Epidermal melanocyte (primary cell): ENCODE measurements at regions not wholly inside any gene's neighbourhood (a gene's known extent, or its start where the extent isn't known, plus 50 kb on each side); places are given as distances from the start of the nearest gene placed in this dataset.

ENCODE experiments used
- DNase-seq: peaks from one replicate; pipeline ENCODE4 v3.0.0; 2011; ENCODE audit warnings: low spot score; ENCODE audit not compliant: insufficient read length

- no peak for DNase-seq
Measured at GRCh38 chr22:27436591-27436990, 365.0 kb downstream of the MN1 start.

GRCh38 chr22:27437570-27437969, 364.0 kb downstream of the MN1 start:
- DNase-seq: no peak

- DNase-seq: no peak
Measured at GRCh38 chr22:27438271-27438980, 363.1 kb downstream of the MN1 start.

GRCh38 chr22:27439131-27439530, 362.4 kb downstream of the MN1 start:
- no peak for DNase-seq

GRCh38 chr22:27440304-27440865, 361.2 kb downstream of the MN1 start:
- DNase-seq: no peak

- no peak for DNase-seq
Measured at GRCh38 chr22:27441706-27442475, 359.7 kb downstream of the MN1 start.

- DNase-seq: no peak
Measured at GRCh38 chr22:27443306-27443705, 358.2 kb downstream of the MN1 start.

- DNase-seq: no peak
Measured at GRCh38 chr22:27445881-27446280, 355.7 kb downstream of the MN1 start.

GRCh38 chr22:27447289-27447688, 354.3 kb downstream of the MN1 start:
- DNase-seq: no peak

GRCh38 chr22:27450448-27450847, 351.1 kb downstream of the MN1 start:
- no peak for DNase-seq

GRCh38 chr22:27452245-27452644, 349.3 kb downstream of the MN1 start:
- DNase-seq: no peak

GRCh38 chr22:27452922-27453321, 348.6 kb downstream of the MN1 start:
- DNase-seq: no peak

- DNase-seq: no peak
Measured at GRCh38 chr22:27453725-27454124, 347.8 kb downstream of the MN1 start.

GRCh38 chr22:27454807-27455450, 346.6 kb downstream of the MN1 start:
- DNase-seq: no peak

GRCh38 chr22:27455526-27455925, 346.0 kb downstream of the MN1 start:
- DNase-seq: no peak

GRCh38 chr22:27456696-27457503, 344.7 kb downstream of the MN1 start:
- peak; percentile 32 for DNase-seq

GRCh38 chr22:27459999-27460398, 341.6 kb downstream of the MN1 start:
- DNase-seq: no peak

- peak; percentile 24 for DNase-seq
Measured at GRCh38 chr22:27460591-27461347, 340.8 kb downstream of the MN1 start.

- peak; percentile 45 for DNase-seq
Measured at GRCh38 chr22:27461470-27461869, 340.1 kb downstream of the MN1 start.

- no peak for DNase-seq
Measured at GRCh38 chr22:27462190-27462589, 339.4 kb downstream of the MN1 start.
